Panc1 (cell line): ENCODE measurements at regions not wholly inside any gene's neighbourhood (a gene's known extent, or its start where the extent isn't known, plus 50 kb on each side); places are given as distances from the start of the nearest gene placed in this dataset.

Source experiments
- POLR2AphosphoS5 ChIP-seq: IDR thresholded peaks from 2 replicates; pipeline ENCODE4 v1.6.1; 2012; ENCODE audit warnings: mild to moderate bottlenecking, low read depth, low read length, moderate library complexity
- TF ChIP-seq, protein P1 (sequence below): fragments of 450-650 bp; IDR thresholded peaks from 2 replicates; pipeline ENCODE4 v1.5.1; 2017; ENCODE audit warnings: mild to moderate bottlenecking

DNA sequence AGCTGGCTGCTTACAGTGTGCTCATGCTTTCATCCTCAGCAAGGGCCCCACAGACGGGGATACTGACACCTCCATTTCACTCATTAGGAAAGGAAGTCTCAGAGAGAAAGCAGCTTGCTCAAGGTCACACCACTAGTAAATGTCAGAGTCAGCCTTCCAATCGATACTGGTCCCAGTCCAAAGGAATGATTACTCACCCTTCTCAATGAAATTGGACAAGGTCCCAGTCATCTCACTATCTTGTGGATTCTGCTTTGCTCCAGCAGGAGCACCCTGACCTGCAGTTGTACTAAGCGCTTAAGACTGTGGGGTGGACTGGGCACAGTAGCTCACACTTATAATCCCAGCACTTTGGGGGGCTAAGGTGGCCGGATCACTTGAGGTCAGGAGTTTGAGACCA is 132.2 kb upstream of the SLC34A2 start:
- TF ChIP-seq, protein P1, sequence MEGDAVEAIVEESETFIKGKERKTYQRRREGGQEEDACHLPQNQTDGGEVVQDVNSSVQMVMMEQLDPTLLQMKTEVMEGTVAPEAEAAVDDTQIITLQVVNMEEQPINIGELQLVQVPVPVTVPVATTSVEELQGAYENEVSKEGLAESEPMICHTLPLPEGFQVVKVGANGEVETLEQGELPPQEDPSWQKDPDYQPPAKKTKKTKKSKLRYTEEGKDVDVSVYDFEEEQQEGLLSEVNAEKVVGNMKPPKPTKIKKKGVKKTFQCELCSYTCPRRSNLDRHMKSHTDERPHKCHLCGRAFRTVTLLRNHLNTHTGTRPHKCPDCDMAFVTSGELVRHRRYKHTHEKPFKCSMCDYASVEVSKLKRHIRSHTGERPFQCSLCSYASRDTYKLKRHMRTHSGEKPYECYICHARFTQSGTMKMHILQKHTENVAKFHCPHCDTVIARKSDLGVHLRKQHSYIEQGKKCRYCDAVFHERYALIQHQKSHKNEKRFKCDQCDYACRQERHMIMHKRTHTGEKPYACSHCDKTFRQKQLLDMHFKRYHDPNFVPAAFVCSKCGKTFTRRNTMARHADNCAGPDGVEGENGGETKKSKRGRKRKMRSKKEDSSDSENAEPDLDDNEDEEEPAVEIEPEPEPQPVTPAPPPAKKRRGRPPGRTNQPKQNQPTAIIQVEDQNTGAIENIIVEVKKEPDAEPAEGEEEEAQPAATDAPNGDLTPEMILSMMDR: no peak
- no peak for TF ChIP-seq POLR2AphosphoS5
